Adipocyte (in vitro differentiated cells): ENCODE measurements at regions not wholly inside any gene's neighbourhood (a gene's known extent, or its start where the extent isn't known, plus 50 kb on each side); places are given as distances from the start of the nearest gene placed in this dataset.

Experiments used
- DNase-seq: peaks from one replicate; pipeline ENCODE4 v3.0.0-alpha.2; 2015; ENCODE audit warnings: low read depth
- H3K27me3 ChIP-seq: replicated peaks from 2 replicates; pipeline ENCODE4 v1.7.0; 2013; ENCODE audit warnings: mild to moderate bottlenecking, low read length, moderate library complexity; ENCODE audit not compliant: control insufficient read depth, insufficient read depth
- H3K36me3 ChIP-seq: 2 replicates; pipeline ENCODE4 v1.7.0; 2013; ENCODE audit warnings: low read length, mild to moderate bottlenecking, moderate library complexity; ENCODE audit not compliant: control insufficient read depth, insufficient read depth, severe bottlenecking
- H3K4me1 ChIP-seq: 2 replicates; pipeline ENCODE4 v1.7.0; 2013; ENCODE audit warnings: mild to moderate bottlenecking, low read length, moderate library complexity; ENCODE audit not compliant: control insufficient read depth, insufficient read depth
- H3K4me3 ChIP-seq: 2 replicates; pipeline ENCODE4 v1.7.0; 2013; ENCODE audit warnings: mild to moderate bottlenecking, low read length, moderate library complexity
- H3K9ac ChIP-seq: 2 replicates; pipeline ENCODE4 v1.7.0; 2013; ENCODE audit warnings: mild to moderate bottlenecking, low read length, moderate library complexity
- H3K9me3 ChIP-seq: 2 replicates; pipeline ENCODE4 v1.7.0; 2013; ENCODE audit warnings: mild to moderate bottlenecking, low read length, moderate library complexity; ENCODE audit not compliant: control insufficient read depth

GRCh38 chr2:102078773-102079172, 63.8 kb upstream of the IL1R1 start:
- Histone ChIP-seq H3K4me1 (peaks cover 18% of the 10 kb centered on the region), H3K4me3 (no peak overlapping the region), H3K36me3 (no peaks in the 10 kb centered on the region), H3K27me3 (no peaks in the 10 kb centered on the region), H3K9me3 (no peaks in the 10 kb centered on the region), H3K9ac (no peak overlapping the region)
- DNase-seq: no peak

- no peaks in the 10 kb centered on the region for H3K27me3 ChIP-seq
- H3K4me1 ChIP-seq: peaks cover 26% of the 10 kb centered on the region
- no peaks in the 10 kb centered on the region for H3K36me3 ChIP-seq
- no peak overlapping the region for H3K4me3 ChIP-seq
- H3K9ac ChIP-seq: no peak overlapping the region
- DNase-seq: peak; percentile 32
- no peaks in the 10 kb centered on the region for H3K9me3 ChIP-seq
Measured at GRCh38 chr2:102080451-102081242, 61.9 kb upstream of the IL1R1 start.

- H3K4me1 ChIP-seq: peaks cover 31% of the 10 kb centered on the region
- H3K36me3 ChIP-seq: no peaks in the 10 kb centered on the region
- no peak overlapping the region for H3K4me3 ChIP-seq
- H3K9ac ChIP-seq: no peak overlapping the region
- DNase-seq: no peak
- H3K27me3 ChIP-seq: no peaks in the 10 kb centered on the region
- no peaks in the 10 kb centered on the region for H3K9me3 ChIP-seq
Measured at GRCh38 chr2:102081243-102081522, 61.4 kb upstream of the IL1R1 start.

GRCh38 chr2:102081606-102082005, 60.9 kb upstream of the IL1R1 start:
- Histone ChIP-seq H3K36me3 (no peaks in the 10 kb centered on the region), H3K9ac (no peak overlapping the region), H3K27me3 (no peaks in the 10 kb centered on the region), H3K9me3 (no peaks in the 10 kb centered on the region), H3K4me1 (peaks cover 32% of the 10 kb centered on the region), H3K4me3 (no peak overlapping the region)
- DNase-seq: no peak

GRCh38 chr2:102082571-102083392, 59.8 kb upstream of the IL1R1 start:
- Histone ChIP-seq H3K4me3 (peak overlapping the region; percentile 60), H3K36me3 (peaks cover 3% of the 10 kb centered on the region), H3K9me3 (peaks cover 2% of the 10 kb centered on the region), H3K4me1 (peaks cover 32% of the 10 kb centered on the region), H3K9ac (peak overlapping the region; percentile 73), H3K27me3 (no peaks in the 10 kb centered on the region)
- DNase-seq: peak; percentile 79

GRCh38 chr2:102083393-102083703, 59.2 kb upstream of the IL1R1 start:
- DNase-seq: no peak
- Histone ChIP-seq H3K4me3 (no peak overlapping the region), H3K27me3 (no peaks in the 10 kb centered on the region), H3K9me3 (peaks cover 2% of the 10 kb centered on the region), H3K4me1 (peaks cover 32% of the 10 kb centered on the region), H3K36me3 (peaks cover 5% of the 10 kb centered on the region), H3K9ac (no peak overlapping the region)

GRCh38 chr2:102084651-102085050, 57.9 kb upstream of the IL1R1 start:
- H3K4me1 ChIP-seq: peaks cover 32% of the 10 kb centered on the region
- no peak overlapping the region for H3K9ac ChIP-seq
- no peak overlapping the region for H3K4me3 ChIP-seq
- H3K27me3 ChIP-seq: no peaks in the 10 kb centered on the region
- peaks cover 5% of the 10 kb centered on the region for H3K36me3 ChIP-seq
- peaks cover 2% of the 10 kb centered on the region for H3K9me3 ChIP-seq
- DNase-seq: no peak

- Histone ChIP-seq H3K4me1 (peaks cover 32% of the 10 kb centered on the region), H3K9me3 (peaks cover 2% of the 10 kb centered on the region)
Measured at GRCh38 chr2:102085238-102085637, 57.3 kb upstream of the IL1R1 start.

GRCh38 chr2:102086150-102086872, 56.2 kb upstream of the IL1R1 start:
- Histone ChIP-seq H3K4me1 (peaks cover 32% of the 10 kb centered on the region), H3K9ac (peak overlapping the region; percentile 7), H3K9me3 (peaks cover 2% of the 10 kb centered on the region), H3K36me3 (peaks cover 5% of the 10 kb centered on the region), H3K4me3 (no peak overlapping the region), H3K27me3 (no peaks in the 10 kb centered on the region)
- DNase-seq: no peak

More at GRCh38 chr2:102085238-102085637, 57.3 kb upstream of the IL1R1 start:
- Histone ChIP-seq H3K36me3 (peaks cover 5% of the 10 kb centered on the region), H3K27me3 (no peaks in the 10 kb centered on the region), H3K4me3 (no peak overlapping the region), H3K9ac (no peak overlapping the region)
- no peak for DNase-seq

- Histone ChIP-seq H3K27me3 (no peaks in the 10 kb centered on the region), H3K4me1 (peaks cover 8% of the 10 kb centered on the region), H3K9ac (no peak overlapping the region), H3K4me3 (no peak overlapping the region), H3K36me3 (peaks cover 7% of the 10 kb centered on the region), H3K9me3 (peaks cover 2% of the 10 kb centered on the region)
- no peak for DNase-seq
Measured at GRCh38 chr2:102091121-102091520, 51.4 kb upstream of the IL1R1 start.

GRCh38 chr2:102091908-102092307, 50.6 kb upstream of the IL1R1 start:
- peaks cover 7% of the 10 kb centered on the region for H3K4me1 ChIP-seq
- peaks cover 2% of the 10 kb centered on the region for H3K9me3 ChIP-seq
- H3K9ac ChIP-seq: no peak overlapping the region
- H3K36me3 ChIP-seq: peaks cover 7% of the 10 kb centered on the region
- no peaks in the 10 kb centered on the region for H3K27me3 ChIP-seq
- no peak for DNase-seq
- no peak overlapping the region for H3K4me3 ChIP-seq
